CD4-positive, alpha-beta T cell (primary cell): ENCODE measurements at regions not wholly inside any gene's neighbourhood (a gene's known extent, or its start where the extent isn't known, plus 50 kb on each side); places are given as distances from the start of the nearest gene placed in this dataset.

ENCODE experiments used
- ATAC-seq: fragments of 200-7000 bp; cut with Tn5 transposase; one replicate; pipeline ENCODE4 v1.10.0; 2022; ENCODE audit warnings: mild to moderate bottlenecking; ENCODE audit not compliant: poor library complexity
- CTCF ChIA-PET: fragments of 350-600 bp; sonication (Branson Sonifier 250); formaldehyde crosslinking; loops from one replicate; lab custom pipeline; 2021; ENCODE audit warnings: antibody characterized with exemption, inconsistent platforms; lab: Charles Lee
- POLR2A ChIA-PET: fragments of 350-600 bp; sonication (Branson Sonifier 250); formaldehyde crosslinking; loops from one replicate; lab custom pipeline; 2021; ENCODE audit warnings: antibody characterized with exemption, inconsistent platforms; lab: Charles Lee
- DNase-seq, 14 experiments: peaks; one replicate each; pipeline ENCODE4 v3.0.0-alpha.2; 2013 to 2020; ENCODE audit warnings: mixed read lengths in 2 of 14
- H3K27ac ChIP-seq, 2 donors: one replicate each; pipeline versions ENCODE4 v1.5.1 to v1.7.0; 2013; ENCODE audit warnings: low read length in 2 of 2, low read depth in 1 of 2, mild to moderate bottlenecking in 1 of 2
- H3K27me3 ChIP-seq, 2 experiments: 1 replicate in 1 of 2; 2 replicates in 1 of 2; pipeline versions ENCODE4 v1.6.1 to v1.7.0; 2013; ENCODE audit warnings: low read length in 2 of 2, control low read depth in 1 of 2, mild to moderate bottlenecking in 1 of 2, moderate library complexity in 1 of 2; ENCODE audit not compliant: insufficient read depth in 2 of 2, control insufficient read depth in 1 of 2
- H3K36me3 ChIP-seq: one replicate; pipeline ENCODE4 v1.6.1; 2013; ENCODE audit warnings: low read length, control low read depth; ENCODE audit not compliant: insufficient read depth
- H3K4me1 ChIP-seq: one replicate; pipeline ENCODE4 v1.6.1; 2013; ENCODE audit warnings: low read length, control low read depth; ENCODE audit not compliant: insufficient read depth
- H3K4me3 ChIP-seq: one replicate; pipeline ENCODE4 v1.5.1; 2013; ENCODE audit warnings: mild to moderate bottlenecking, low read length, moderate library complexity
- H3K9me3 ChIP-seq, 2 experiments: 1 replicate in 1 of 2; 2 replicates in 1 of 2; pipeline versions ENCODE4 v1.6.1 to v1.7.0; 2013; ENCODE audit warnings: low read length in 2 of 2, mild to moderate bottlenecking in 2 of 2, control low read depth in 1 of 2, moderate library complexity in 1 of 2; ENCODE audit not compliant: control insufficient read depth in 1 of 2, insufficient read depth in 1 of 2
- H3K27ac Mint-ChIP-seq: one replicate; pipeline ENCODE4 v1.8.0; 2020; ENCODE audit warnings: mixed read lengths
- H3K27me3 Mint-ChIP-seq: one replicate; pipeline ENCODE4 v1.8.0; 2021; ENCODE audit warnings: mixed read lengths
- H3K36me3 Mint-ChIP-seq: one replicate; pipeline ENCODE4 v1.8.0; 2021; ENCODE audit warnings: low read depth, mixed read lengths
- H3K4me1 Mint-ChIP-seq: one replicate; pipeline ENCODE4 v1.8.0; 2021; ENCODE audit warnings: low read depth, mixed read lengths
- H3K4me3 Mint-ChIP-seq: one replicate; pipeline ENCODE4 v1.8.0; 2020; ENCODE audit warnings: mild to moderate bottlenecking, mixed read lengths
- H3K9me3 Mint-ChIP-seq: one replicate; pipeline ENCODE4 v1.8.0; 2020; ENCODE audit warnings: mixed read lengths
- CTCF ChIP-seq: fragments of 200-600 bp; IDR thresholded peaks from one replicate; pipeline ENCODE4 v1.8.0; 2022; ENCODE audit warnings: antibody characterized with exemption, mild to moderate bottlenecking
- intact Hi-C, 2 experiments: fragments of 100-400 bp; cut with DNase I in 1 of 2; cut with micrococcal nuclease in 1 of 2; formaldehyde crosslinking; loops; one replicate each; pipeline versions ENCODE4 v1.15.1 to v1.9.0; 2023 to 2025; cut with DNase I, micrococcal nuclease

- DNase-seq (no peak), ATAC-seq (no peak)
- H3K9me3 Mint-ChIP-seq: no peaks in the 10 kb centered on the region
- no peaks in the 10 kb centered on the region for H3K4me1 ChIP-seq
- H3K27ac Mint-ChIP-seq: no peak overlapping the region
- no peaks in the 10 kb centered on the region for H3K27me3 ChIP-seq
- intact Hi-C loops: no loop called here
- H3K9me3 ChIP-seq: peaks cover 0 to 4% of the 10 kb centered on the region in 2 experiments
- H3K4me1 Mint-ChIP-seq: no peaks in the 10 kb centered on the region
- no peak overlapping the region for H3K4me3 ChIP-seq
- ChIA-PET POLR2A (no interaction called here), CTCF (no interaction called here)
- H3K4me3 Mint-ChIP-seq: no peak overlapping the region
- no peak overlapping the region for H3K27ac ChIP-seq
- H3K27me3 Mint-ChIP-seq: peaks cover 5% of the 10 kb centered on the region
- H3K36me3 ChIP-seq: no peaks in the 10 kb centered on the region
- TF ChIP-seq CTCF: no peak
- no peaks in the 10 kb centered on the region for H3K36me3 Mint-ChIP-seq
Measured at GRCh38 chr5:179484201-179484600, 66.2 kb upstream of the RUFY1 start.

DNA sequence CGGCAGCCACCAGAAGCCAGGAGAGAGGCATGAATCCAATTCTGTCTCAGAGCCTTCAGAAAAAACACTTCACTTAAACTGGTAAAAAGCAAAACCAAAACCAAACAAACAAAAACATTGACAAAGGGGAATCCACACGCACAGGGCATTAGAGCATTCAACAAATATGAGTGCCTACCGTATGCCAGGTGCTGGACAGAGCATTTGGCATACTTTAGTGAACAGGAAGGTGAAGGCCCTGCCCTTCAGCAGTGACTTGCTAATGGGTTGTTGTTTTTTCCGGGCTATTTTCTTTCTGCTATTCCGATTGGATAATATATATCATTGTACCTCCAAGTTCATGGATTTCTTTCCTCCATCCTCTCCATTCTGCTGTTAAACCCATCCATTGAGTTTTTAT is 71.7 kb upstream of the RUFY1 start:
- intact Hi-C loops: no loop called here
- Histone ChIP-seq H3K4me1 (no peaks in the 10 kb centered on the region), H3K27ac (no peak overlapping the region), H3K27me3 (no peaks in the 10 kb centered on the region), H3K4me3 (no peak overlapping the region), H3K36me3 (no peaks in the 10 kb centered on the region), H3K9me3 (peaks cover 0 to 4% of the 10 kb centered on the region in 2 experiments)
- no peaks in the 10 kb centered on the region for H3K9me3 Mint-ChIP-seq
- no peak for TF ChIP-seq CTCF
- ChIA-PET POLR2A (no interaction called here), CTCF (no interaction called here)
- no peaks in the 10 kb centered on the region for H3K36me3 Mint-ChIP-seq
- H3K27ac Mint-ChIP-seq: no peak overlapping the region
- H3K4me1 Mint-ChIP-seq: no peaks in the 10 kb centered on the region
- DNase-seq (no peak), ATAC-seq (no peak)
- H3K27me3 Mint-ChIP-seq: peaks cover 27% of the 10 kb centered on the region
- H3K4me3 Mint-ChIP-seq: no peak overlapping the region

DNA sequence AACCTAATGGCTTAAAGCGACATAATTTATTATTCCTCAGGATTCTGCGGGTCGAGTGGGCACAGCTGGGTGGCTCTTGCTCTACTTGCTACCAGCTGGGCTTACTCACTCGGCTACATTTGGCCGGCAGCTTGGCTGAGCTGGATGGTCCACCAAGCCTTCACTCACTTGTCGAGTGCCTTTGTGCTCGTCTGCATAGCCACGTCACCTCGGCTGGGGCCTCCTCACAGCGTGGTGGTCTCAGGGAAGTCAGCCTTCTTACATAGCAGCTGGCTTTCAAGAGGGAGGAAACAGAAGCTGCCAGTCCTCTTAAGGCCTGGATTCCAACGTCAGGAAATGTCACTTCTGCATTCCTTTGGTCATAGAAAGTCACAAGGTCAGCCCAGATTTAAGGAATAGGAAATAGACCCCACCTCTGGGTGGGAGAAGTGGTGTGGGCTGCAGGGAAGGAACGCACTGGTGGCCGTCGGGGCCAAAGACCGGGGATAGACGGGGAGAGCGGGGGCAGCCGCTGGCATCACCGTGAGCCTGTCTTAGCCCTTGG is 75.1 kb upstream of the RUFY1 start:
- DNase-seq (no peak), ATAC-seq (no peak)
- intact Hi-C loops: no loop called here
- no peaks in the 10 kb centered on the region for H3K4me1 ChIP-seq
- no peak overlapping the region for H3K27ac ChIP-seq
- no peaks in the 10 kb centered on the region for H3K36me3 ChIP-seq
- no peaks in the 10 kb centered on the region for H3K27me3 ChIP-seq
- TF ChIP-seq CTCF: no peak
- Mint-ChIP-seq H3K36me3 (no peaks in the 10 kb centered on the region), H3K4me1 (no peaks in the 10 kb centered on the region), H3K27ac (no peak overlapping the region), H3K27me3 (peaks cover 27% of the 10 kb centered on the region), H3K9me3 (no peaks in the 10 kb centered on the region), H3K4me3 (no peak overlapping the region)
- ChIA-PET CTCF (no interaction called here), POLR2A (no interaction called here)
- H3K4me3 ChIP-seq: no peak overlapping the region
- H3K9me3 ChIP-seq: peaks cover 0 to 4% of the 10 kb centered on the region in 2 experiments
